ENCODE measurements at regions not wholly inside any gene's neighbourhood (a gene's known extent, or its start where the extent isn't known, plus 50 kb on each side); places are given as distances from the start of the nearest gene placed in this dataset.

DNA sequence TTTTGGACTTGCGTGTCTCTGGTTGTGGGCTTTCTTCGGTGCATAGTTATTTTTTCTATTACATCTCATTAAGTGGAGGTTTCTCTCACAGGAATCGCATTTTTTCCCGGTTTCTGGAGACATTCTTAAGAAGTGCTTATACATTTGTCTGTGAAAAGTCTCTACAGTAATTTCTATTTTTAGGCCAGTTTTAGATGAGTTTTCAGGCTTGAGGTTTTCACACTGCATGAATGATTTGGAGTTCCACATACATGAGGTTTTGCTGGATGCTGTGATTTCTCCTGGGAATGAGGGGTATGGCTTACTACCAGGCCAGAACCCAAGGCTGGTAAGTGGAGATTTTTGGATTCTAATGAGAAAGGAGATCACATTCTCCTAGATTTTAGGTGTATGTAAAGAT is 422.6 kb upstream of the SLIT2 start:
- no peak for DNase-seq (ENCODE audit: low read depth)

DNA sequence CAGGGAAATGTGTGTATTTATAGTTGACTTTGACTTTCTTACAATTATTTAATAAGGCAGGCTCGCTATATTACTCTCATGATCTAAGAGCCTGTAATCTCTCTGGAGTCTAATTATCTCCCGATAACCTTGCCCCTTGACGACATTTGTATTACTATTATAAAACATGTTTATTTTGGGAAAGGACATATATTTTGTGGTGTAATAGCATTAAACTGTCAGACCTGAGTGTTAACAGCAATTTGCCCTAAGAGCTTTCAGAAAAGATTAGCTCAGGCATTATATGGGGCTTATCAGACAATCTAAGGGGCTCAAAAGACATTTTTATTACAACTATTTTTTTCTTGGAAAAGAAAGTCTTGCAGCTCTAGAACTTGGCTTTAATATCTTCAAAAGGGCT is 427.9 kb upstream of the SLIT2 start:
- no peaks in the 10 kb centered on the region for H3K9me3 ChIP-seq (ENCODE audit: control insufficient read depth, low read length)

More for the DNA sequence above, 422.6 kb upstream of the SLIT2 start:
- Histone ChIP-seq H3K4me3 (ENCODE audit: low read length) (no peak overlapping the region), H3K9me3 (ENCODE audit: control insufficient read depth, low read length) (no peaks in the 10 kb centered on the region), H3K4me1 (ENCODE audit: control insufficient read depth, insufficient read depth, low read length) (peaks cover 14% of the 10 kb centered on the region), H3K27me3 (replicated peaks; ENCODE audit: control insufficient read depth, insufficient read depth, low read length) (no peaks in the 10 kb centered on the region), H3K9ac (ENCODE audit: low read length) (no peak overlapping the region), H3K36me3 (ENCODE audit: control insufficient read depth, insufficient read depth, low read length, severe bottlenecking) (no peaks in the 10 kb centered on the region)

DNA sequence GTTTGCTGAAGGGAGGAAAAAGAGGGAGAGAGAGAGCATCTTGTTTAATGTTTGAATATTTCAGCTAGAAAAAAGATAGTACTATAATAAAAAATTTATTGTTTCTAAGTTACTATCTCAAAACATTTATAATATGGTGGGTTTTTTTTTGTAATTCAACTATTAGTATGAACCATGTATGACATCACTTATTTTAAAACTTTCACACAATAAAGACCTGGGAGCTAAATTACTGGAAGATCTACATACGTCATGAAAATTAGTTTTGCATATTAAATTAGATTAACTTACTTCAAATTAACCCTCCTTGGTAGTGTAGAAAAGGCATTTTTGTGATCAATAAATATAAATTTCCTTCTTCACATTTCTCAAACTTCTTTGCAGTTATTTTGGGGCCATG is 432.0 kb upstream of the SLIT2 start:
- Histone ChIP-seq H3K9me3 (ENCODE audit: control insufficient read depth, low read length) (no peaks in the 10 kb centered on the region), H3K27me3 (replicated peaks; ENCODE audit: control insufficient read depth, insufficient read depth, low read length) (no peaks in the 10 kb centered on the region), H3K4me1 (ENCODE audit: control insufficient read depth, insufficient read depth, low read length) (no peaks in the 10 kb centered on the region), H3K36me3 (ENCODE audit: control insufficient read depth, insufficient read depth, low read length, severe bottlenecking) (no peaks in the 10 kb centered on the region), H3K4me3 (ENCODE audit: low read length) (no peak overlapping the region), H3K9ac (ENCODE audit: low read length) (no peak overlapping the region)
- DNase-seq (ENCODE audit: low read depth): no peak

More for the DNA sequence above, 427.9 kb upstream of the SLIT2 start:
- Histone ChIP-seq H3K9ac (ENCODE audit: low read length) (no peak overlapping the region), H3K27me3 (replicated peaks; ENCODE audit: control insufficient read depth, insufficient read depth, low read length) (no peaks in the 10 kb centered on the region), H3K36me3 (ENCODE audit: control insufficient read depth, insufficient read depth, low read length, severe bottlenecking) (no peaks in the 10 kb centered on the region), H3K4me3 (ENCODE audit: low read length) (no peak overlapping the region), H3K4me1 (ENCODE audit: control insufficient read depth, insufficient read depth, low read length) (no peaks in the 10 kb centered on the region)
- no peak for DNase-seq (ENCODE audit: low read depth)

DNA sequence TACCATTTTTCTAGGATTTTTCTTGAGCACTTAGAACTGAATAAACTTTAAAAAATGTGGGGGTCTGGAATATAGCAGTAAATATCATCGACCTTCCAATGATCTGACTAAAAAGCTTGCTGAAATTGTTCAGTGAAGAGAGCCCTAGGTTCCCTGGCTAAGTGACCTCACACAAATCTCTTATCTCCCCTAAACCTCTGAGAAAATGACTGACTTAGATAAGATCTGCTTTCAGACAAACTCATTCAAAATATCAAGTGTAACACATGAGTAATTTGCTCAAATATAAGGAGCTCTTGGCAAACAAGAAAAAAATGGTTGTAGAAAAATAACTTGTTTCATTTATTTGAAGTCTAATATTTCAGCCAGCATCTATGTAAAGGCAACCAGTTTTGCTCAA is 441.7 kb upstream of the SLIT2 start:
- H3K9me3 ChIP-seq (ENCODE audit: control insufficient read depth, low read length): no peaks in the 10 kb centered on the region
- H3K4me1 ChIP-seq (ENCODE audit: control insufficient read depth, insufficient read depth, low read length): peaks cover 19% of the 10 kb centered on the region
- H3K4me3 ChIP-seq (ENCODE audit: low read length): no peak overlapping the region
- DNase-seq (ENCODE audit: low read depth): no peak
- no peak overlapping the region for H3K9ac ChIP-seq (ENCODE audit: low read length)
- no peaks in the 10 kb centered on the region for H3K27me3 ChIP-seq (replicated peaks; ENCODE audit: control insufficient read depth, insufficient read depth, low read length)
- H3K36me3 ChIP-seq (ENCODE audit: control insufficient read depth, insufficient read depth, low read length, severe bottlenecking): no peaks in the 10 kb centered on the region

DNA sequence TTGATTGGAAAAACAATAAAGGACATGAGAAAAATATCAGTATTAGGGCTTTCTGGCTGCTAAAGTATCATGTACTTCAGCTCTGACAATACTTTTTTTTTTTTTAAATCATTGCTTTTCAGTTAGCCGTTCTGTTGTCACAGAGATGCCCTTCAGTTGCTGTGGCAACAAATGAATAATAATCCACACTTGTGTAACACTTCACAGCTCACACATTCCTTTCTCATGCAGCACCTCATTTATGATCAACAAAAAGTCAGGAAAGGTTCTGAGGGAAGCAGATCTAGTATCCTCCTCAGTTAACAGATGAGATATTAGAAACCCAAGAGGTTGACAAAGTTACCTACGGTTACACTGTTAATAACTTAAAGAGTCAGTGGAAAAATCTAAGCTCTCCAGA is 444.2 kb upstream of the SLIT2 start:
- H3K4me1 ChIP-seq (ENCODE audit: control insufficient read depth, insufficient read depth, low read length): peaks cover 14% of the 10 kb centered on the region
- no peak overlapping the region for H3K9ac ChIP-seq (ENCODE audit: low read length)
- no peaks in the 10 kb centered on the region for H3K9me3 ChIP-seq (ENCODE audit: control insufficient read depth, low read length)
- no peak overlapping the region for H3K4me3 ChIP-seq (ENCODE audit: low read length)
- no peaks in the 10 kb centered on the region for H3K27me3 ChIP-seq (replicated peaks; ENCODE audit: control insufficient read depth, insufficient read depth, low read length)
- H3K36me3 ChIP-seq (ENCODE audit: control insufficient read depth, insufficient read depth, low read length, severe bottlenecking): no peaks in the 10 kb centered on the region
- DNase-seq (ENCODE audit: low read depth): no peak

DNA sequence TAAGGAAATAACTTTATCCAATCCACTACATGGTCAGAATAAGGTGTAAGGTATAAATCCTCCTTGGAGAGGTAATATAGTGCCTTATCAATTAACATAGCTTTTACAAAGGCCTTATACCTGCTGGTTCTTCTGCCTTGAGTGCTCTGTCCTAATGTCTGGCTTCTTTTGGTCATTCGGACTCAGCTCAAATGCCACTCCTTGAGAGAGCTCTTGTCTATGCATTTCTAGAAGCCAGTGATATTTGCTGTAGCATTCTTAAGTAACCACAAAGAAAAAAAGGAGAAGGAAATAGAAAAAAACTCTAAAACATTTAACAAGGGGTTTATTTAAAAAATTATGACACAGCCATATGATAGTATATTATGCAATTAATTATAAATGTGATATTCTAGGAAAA is 444.8 kb upstream of the SLIT2 start:
- DNase-seq (ENCODE audit: low read depth): peak; percentile 27
- Histone ChIP-seq H3K9ac (ENCODE audit: low read length) (no peak overlapping the region), H3K4me1 (ENCODE audit: control insufficient read depth, insufficient read depth, low read length) (peaks cover 9% of the 10 kb centered on the region), H3K27me3 (replicated peaks; ENCODE audit: control insufficient read depth, insufficient read depth, low read length) (no peaks in the 10 kb centered on the region), H3K36me3 (ENCODE audit: control insufficient read depth, insufficient read depth, low read length, severe bottlenecking) (no peaks in the 10 kb centered on the region), H3K9me3 (ENCODE audit: control insufficient read depth, low read length) (no peaks in the 10 kb centered on the region), H3K4me3 (ENCODE audit: low read length) (no peak overlapping the region)

DNA sequence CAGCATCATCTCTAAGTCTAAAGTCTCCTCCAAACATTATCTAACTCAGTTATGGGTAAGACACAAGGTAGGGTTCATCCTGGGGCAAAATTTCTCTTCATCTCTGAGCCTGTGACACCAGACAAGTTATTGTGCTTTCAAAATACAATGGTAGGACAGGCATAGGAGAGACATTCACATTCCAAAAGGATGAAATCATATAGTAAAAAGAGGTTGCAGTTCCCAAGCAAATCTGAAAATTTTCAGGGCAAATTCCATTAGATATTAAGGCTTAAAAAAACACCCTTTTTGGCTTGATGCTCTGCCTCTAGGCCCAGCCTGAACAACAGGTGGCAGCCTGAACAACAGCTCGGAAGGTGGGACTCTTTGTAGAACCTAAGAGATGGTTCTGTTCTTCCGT is 448.3 kb upstream of the SLIT2 start:
- no peaks in the 10 kb centered on the region for H3K36me3 ChIP-seq (ENCODE audit: control insufficient read depth, insufficient read depth, low read length, severe bottlenecking)
- peaks cover 8% of the 10 kb centered on the region for H3K4me1 ChIP-seq (ENCODE audit: control insufficient read depth, insufficient read depth, low read length)
- H3K4me3 ChIP-seq (ENCODE audit: low read length): no peak overlapping the region
- DNase-seq (ENCODE audit: low read depth): no peak
- H3K9ac ChIP-seq (ENCODE audit: low read length): no peak overlapping the region
- H3K27me3 ChIP-seq (replicated peaks; ENCODE audit: control insufficient read depth, insufficient read depth, low read length): no peaks in the 10 kb centered on the region
- H3K9me3 ChIP-seq (ENCODE audit: control insufficient read depth, low read length): no peaks in the 10 kb centered on the region

DNA sequence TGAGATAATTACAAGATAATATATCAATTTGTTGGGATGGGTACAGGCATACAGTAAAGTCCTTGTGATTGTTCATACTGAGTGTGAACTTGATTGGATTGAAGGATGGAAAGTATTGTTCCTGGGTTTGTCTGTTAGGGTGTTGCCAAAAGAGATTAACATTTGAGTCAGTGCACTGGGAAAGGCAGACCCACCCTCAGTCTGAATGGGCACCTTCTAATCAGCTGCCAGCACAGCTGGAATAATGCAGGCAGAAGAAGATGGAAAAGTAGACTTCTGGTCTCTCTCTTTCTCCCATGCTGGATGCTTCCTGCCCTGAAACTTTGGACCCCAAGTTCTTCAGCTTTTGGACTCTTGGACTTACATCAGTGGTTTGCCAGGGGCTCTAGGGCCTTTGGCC is 457.9 kb upstream of the SLIT2 start:
- Histone ChIP-seq H3K36me3 (ENCODE audit: control insufficient read depth, insufficient read depth, low read length, severe bottlenecking) (no peaks in the 10 kb centered on the region), H3K9ac (ENCODE audit: low read length) (no peak overlapping the region), H3K4me1 (ENCODE audit: control insufficient read depth, insufficient read depth, low read length) (no peaks in the 10 kb centered on the region)

DNA sequence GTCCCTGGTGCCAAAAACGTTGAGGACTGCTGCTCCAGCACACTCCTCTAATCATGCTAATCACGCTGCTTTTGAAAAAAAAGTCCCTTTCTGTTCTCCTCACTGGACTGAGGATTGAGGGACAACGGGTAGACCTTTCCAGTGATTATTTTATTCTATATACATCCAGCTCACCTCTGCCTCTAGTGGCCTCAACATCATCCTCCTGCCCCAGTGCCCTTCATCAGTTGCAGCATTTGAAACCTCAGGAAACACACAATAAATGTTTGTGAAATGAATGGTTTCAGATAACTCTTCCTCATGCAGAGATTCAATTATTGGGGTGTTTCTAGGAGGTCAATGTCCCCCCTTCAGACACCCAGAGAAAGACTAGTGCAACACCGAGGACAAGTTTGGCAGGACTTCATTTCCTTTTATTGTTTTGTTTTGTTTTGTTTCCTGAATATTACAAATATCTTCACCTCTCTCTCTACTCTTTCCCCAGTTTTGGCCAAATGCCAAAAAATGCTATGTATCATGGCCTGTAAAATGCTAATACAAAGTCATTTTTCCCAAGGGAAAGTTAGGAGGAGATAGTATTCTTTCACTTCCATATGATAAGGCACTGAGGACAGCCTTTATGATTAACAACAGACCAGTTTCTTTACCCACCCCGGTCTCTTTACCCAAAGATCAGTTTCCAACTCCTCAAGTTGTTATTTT is 460.1 kb upstream of the SLIT2 start:
- H3K9me3 ChIP-seq (ENCODE audit: control insufficient read depth, low read length): no peaks in the 10 kb centered on the region
- DNase-seq (ENCODE audit: low read depth): no peak
- no peaks in the 10 kb centered on the region for H3K4me1 ChIP-seq (ENCODE audit: control insufficient read depth, insufficient read depth, low read length)
- no peaks in the 10 kb centered on the region for H3K27me3 ChIP-seq (replicated peaks; ENCODE audit: control insufficient read depth, insufficient read depth, low read length)
- no peaks in the 10 kb centered on the region for H3K36me3 ChIP-seq (ENCODE audit: control insufficient read depth, insufficient read depth, low read length, severe bottlenecking)
- no peak overlapping the region for H3K9ac ChIP-seq (ENCODE audit: low read length)
- no peak overlapping the region for H3K4me3 ChIP-seq (ENCODE audit: low read length)

More for the DNA sequence above, 457.9 kb upstream of the SLIT2 start:
- H3K4me3 ChIP-seq (ENCODE audit: low read length): no peak overlapping the region
- no peaks in the 10 kb centered on the region for H3K9me3 ChIP-seq (ENCODE audit: control insufficient read depth, low read length)
- H3K27me3 ChIP-seq (replicated peaks; ENCODE audit: control insufficient read depth, insufficient read depth, low read length): no peaks in the 10 kb centered on the region
- DNase-seq (ENCODE audit: low read depth): no peak

DNA sequence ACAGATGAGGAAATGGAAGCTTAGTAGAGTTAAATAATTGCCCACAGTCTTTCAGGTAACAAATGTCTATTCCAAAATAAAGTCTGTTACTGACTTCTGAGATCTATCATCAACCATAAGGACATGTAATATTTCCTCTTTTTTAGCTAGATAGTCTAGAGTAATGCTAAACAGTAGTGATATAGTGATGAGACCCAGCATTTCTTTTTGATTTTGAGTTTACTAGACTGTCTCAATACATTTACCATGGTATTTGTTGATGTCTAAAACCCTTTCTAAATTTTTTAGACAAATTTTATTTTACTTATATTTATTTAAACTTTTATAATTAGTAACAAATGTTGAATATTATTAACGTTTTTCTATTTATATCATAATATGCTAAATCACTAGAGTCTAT is 465.1 kb upstream of the SLIT2 start:
- no peaks in the 10 kb centered on the region for H3K4me1 ChIP-seq (ENCODE audit: control insufficient read depth, insufficient read depth, low read length)
- H3K36me3 ChIP-seq (ENCODE audit: control insufficient read depth, insufficient read depth, low read length, severe bottlenecking): no peaks in the 10 kb centered on the region
- H3K9me3 ChIP-seq (ENCODE audit: control insufficient read depth, low read length): peaks cover 14% of the 10 kb centered on the region
- H3K27me3 ChIP-seq (replicated peaks; ENCODE audit: control insufficient read depth, insufficient read depth, low read length): no peaks in the 10 kb centered on the region
- H3K4me3 ChIP-seq (ENCODE audit: low read length): no peak overlapping the region
- no peak overlapping the region for H3K9ac ChIP-seq (ENCODE audit: low read length)
- no peak for DNase-seq (ENCODE audit: low read depth)

DNA sequence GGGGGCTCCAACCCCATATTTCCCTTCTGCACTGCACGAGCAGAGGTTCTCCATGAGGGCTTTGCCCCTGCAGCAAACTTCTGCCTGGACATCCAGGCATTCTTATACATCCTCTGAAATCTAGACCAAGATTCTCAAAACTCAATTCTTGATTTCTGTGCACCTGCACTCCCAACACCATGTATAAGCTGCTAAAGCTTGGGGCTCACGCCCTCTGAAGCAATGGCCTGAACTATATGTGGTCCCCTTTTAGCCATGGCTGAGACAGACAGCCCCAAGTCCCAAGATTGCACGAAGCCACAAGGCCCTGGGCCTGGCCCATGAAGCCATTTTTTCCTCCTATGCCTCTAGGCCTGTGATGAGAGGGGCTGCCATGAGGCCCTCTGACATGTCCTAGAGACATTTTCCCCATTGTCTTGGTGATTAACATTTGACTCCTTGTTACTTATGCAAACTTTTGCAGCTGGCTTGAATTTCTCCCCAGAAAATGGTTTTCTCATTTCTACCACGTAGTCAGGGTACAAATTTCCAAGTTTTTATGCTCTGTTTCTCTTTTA is 468.0 kb upstream of the SLIT2 start:
- Histone ChIP-seq H3K4me1 (ENCODE audit: control insufficient read depth, insufficient read depth, low read length) (no peaks in the 10 kb centered on the region), H3K9me3 (ENCODE audit: control insufficient read depth, low read length) (peaks cover 14% of the 10 kb centered on the region), H3K36me3 (ENCODE audit: control insufficient read depth, insufficient read depth, low read length, severe bottlenecking) (no peaks in the 10 kb centered on the region), H3K9ac (ENCODE audit: low read length) (no peak overlapping the region), H3K4me3 (ENCODE audit: low read length) (no peak overlapping the region), H3K27me3 (replicated peaks; ENCODE audit: control insufficient read depth, insufficient read depth, low read length) (no peaks in the 10 kb centered on the region)
- no peak for DNase-seq (ENCODE audit: low read depth)

DNA sequence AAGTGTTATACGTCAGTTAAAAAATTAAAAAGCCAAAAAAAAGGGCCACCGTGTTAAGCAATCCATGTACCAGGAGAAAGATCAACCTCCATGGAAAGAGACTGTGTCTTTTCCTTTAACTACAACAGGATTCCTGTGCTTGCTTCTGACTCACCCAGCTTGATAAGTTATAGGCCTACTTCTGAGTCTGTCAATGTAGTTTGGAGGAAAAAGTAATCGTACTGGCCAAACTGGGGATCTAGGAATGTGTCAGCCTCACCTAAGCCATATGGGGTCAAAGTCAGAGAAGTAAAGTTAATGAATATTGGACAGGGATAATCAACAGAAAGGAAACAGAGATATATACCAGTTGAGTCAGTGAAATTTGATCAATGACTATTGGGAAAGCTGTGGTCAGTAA is 470.8 kb upstream of the SLIT2 start:
- Histone ChIP-seq H3K27me3 (replicated peaks; ENCODE audit: control insufficient read depth, insufficient read depth, low read length) (no peaks in the 10 kb centered on the region), H3K4me3 (ENCODE audit: low read length) (no peak overlapping the region), H3K36me3 (ENCODE audit: control insufficient read depth, insufficient read depth, low read length, severe bottlenecking) (no peaks in the 10 kb centered on the region), H3K9me3 (ENCODE audit: control insufficient read depth, low read length) (peaks cover 14% of the 10 kb centered on the region), H3K9ac (ENCODE audit: low read length) (no peak overlapping the region), H3K4me1 (ENCODE audit: control insufficient read depth, insufficient read depth, low read length) (peaks cover 14% of the 10 kb centered on the region)
- DNase-seq (ENCODE audit: low read depth): no peak
